Karpas-422 (cell line): ENCODE measurements at regions not wholly inside any gene's neighbourhood (a gene's known extent, or its start where the extent isn't known, plus 50 kb on each side); places are given as distances from the start of the nearest gene placed in this dataset.
"Not testable (repeated sequence)": the region's sequence is repeated elsewhere in the genome, so short reads cannot be mapped to it uniquely, and the experiment has no call there.

Source experiments
- DNase-seq: peaks from one replicate; pipeline ENCODE4 v3.0.0-alpha.2; 2015
- H2AFZ ChIP-seq: fragments of 200-600 bp; sonication (generic); 2 replicates; pipeline ENCODE4 v1.6.1; 2014; ENCODE audit warnings: antibody characterized with exemption, low read length, mixed read lengths
- H3K27ac ChIP-seq: fragments of 200-600 bp; sonication (generic); 2 replicates; pipeline ENCODE4 v1.5.1; 2014; ENCODE audit warnings: mild to moderate bottlenecking, low read length, moderate library complexity
- H3K27me3 ChIP-seq: fragments of 200-600 bp; sonication (generic); 2 replicates; pipeline ENCODE4 v1.6.1; 2014; ENCODE audit warnings: low read length, mixed read lengths
- H3K36me3 ChIP-seq: fragments of 200-600 bp; sonication (generic); 2 replicates; pipeline ENCODE4 v1.6.1; 2014; ENCODE audit warnings: low read length, mixed read lengths; ENCODE audit not compliant: insufficient read depth
- H3K4me1 ChIP-seq: fragments of 200-600 bp; sonication (generic); 2 replicates; pipeline ENCODE4 v1.6.1; 2014; ENCODE audit warnings: mild to moderate bottlenecking, low read length, mixed read lengths
- H3K4me2 ChIP-seq: fragments of 200-600 bp; sonication (generic); 2 replicates; pipeline ENCODE4 v1.6.1; 2014; ENCODE audit warnings: low read length, low read depth, mild to moderate bottlenecking; ENCODE audit not compliant: poor library complexity, severe bottlenecking
- H3K4me3 ChIP-seq: fragments of 200-600 bp; sonication (generic); 2 replicates; pipeline ENCODE4 v1.5.1; 2014; ENCODE audit warnings: mild to moderate bottlenecking, antibody characterized with exemption, low read length, mixed read lengths
- H3K79me2 ChIP-seq: fragments of 200-600 bp; sonication (generic); 2 replicates; pipeline ENCODE4 v1.6.1; 2014; ENCODE audit warnings: mild to moderate bottlenecking, low read length, mixed read lengths
- H3K9ac ChIP-seq: fragments of 200-600 bp; sonication (generic); 2 replicates; pipeline ENCODE4 v1.6.0; 2014; ENCODE audit warnings: low read length
- H3K9me2 ChIP-seq: fragments of 200-600 bp; sonication (generic), shearing (Covaris generic); replicated peaks from 2 replicates; pipeline ENCODE4 v1.6.0; 2014; ENCODE audit warnings: mild to moderate bottlenecking, low read length, moderate library complexity; ENCODE audit not compliant: insufficient read depth
- H3K9me3 ChIP-seq: fragments of 300-700, 200-600 bp; sonication (generic); 2 replicates; pipeline ENCODE4 v1.6.1; 2014; ENCODE audit warnings: low read length, mixed read lengths
- H4K20me1 ChIP-seq: fragments of 200-600 bp; sonication (generic); 2 replicates; pipeline ENCODE4 v1.6.1; 2014; ENCODE audit warnings: mild to moderate bottlenecking, antibody characterized with exemption, low read length, low read depth; ENCODE audit not compliant: insufficient read depth

DNA sequence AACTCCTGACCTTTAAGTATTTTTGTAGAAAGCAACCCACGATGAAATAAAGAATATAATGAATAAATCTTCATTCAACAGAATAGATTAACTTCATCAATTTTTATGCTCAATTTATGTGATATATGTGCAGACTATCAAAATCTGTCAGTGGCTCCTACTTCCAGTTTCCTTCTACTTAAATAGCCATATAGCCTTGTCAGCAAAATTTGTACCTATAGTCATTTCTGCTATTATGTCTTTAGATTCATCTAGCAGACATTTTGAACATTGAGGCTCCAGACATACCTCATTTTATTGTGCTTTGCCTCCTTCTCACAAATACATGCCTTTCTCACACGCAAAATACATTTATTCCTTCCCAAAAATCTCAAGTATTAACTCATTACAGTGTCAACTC lies 971.7 kb downstream of the FAM133A start:
- DNase-seq: no peak
- Histone ChIP-seq H3K4me2 (no peak overlapping the region), H3K9ac (no peak overlapping the region), H4K20me1 (no peaks in the 10 kb centered on the region), H2AFZ (no peak overlapping the region), H3K4me3 (no peak overlapping the region), H3K27me3 (no peaks in the 10 kb centered on the region), H3K36me3 (no peaks in the 10 kb centered on the region), H3K79me2 (no peaks in the 10 kb centered on the region), H3K9me2 (no peaks in the 10 kb centered on the region), H3K27ac (no peak overlapping the region), H3K4me1 (no peaks in the 10 kb centered on the region), H3K9me3 (peaks cover 22% of the 10 kb centered on the region)

DNA sequence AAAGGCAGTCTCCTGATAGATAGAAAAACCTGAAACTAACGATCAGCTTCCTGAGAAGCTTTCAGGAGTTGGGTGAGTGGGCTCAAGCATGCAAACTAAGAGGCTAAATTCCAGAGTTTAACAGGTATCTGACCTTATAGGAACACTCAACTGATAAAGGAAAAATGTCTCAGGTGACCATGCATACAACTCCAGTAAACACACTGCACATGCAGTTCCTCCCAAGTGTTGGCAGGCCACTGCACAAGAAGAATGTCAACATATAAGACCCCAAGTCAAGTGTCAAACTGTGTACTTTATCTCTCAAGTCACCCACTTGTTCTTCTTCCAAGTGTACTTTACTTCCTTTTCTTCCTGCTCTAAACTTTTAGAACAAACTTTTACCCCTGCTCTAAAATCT lies 981.2 kb downstream of the FAM133A start:
- Histone ChIP-seq H3K9me3 (peaks cover 36% of the 10 kb centered on the region), H3K79me2 (no peaks in the 10 kb centered on the region), H4K20me1 (no peaks in the 10 kb centered on the region), H3K4me2 (no peak overlapping the region), H3K27ac (no peak overlapping the region), H3K9me2 (no peaks in the 10 kb centered on the region), H2AFZ (no peak overlapping the region), H3K4me1 (no peaks in the 10 kb centered on the region), H3K36me3 (no peaks in the 10 kb centered on the region), H3K27me3 (no peaks in the 10 kb centered on the region), H3K9ac (no peak overlapping the region), H3K4me3 (no peak overlapping the region)
- no peak for DNase-seq

DNA sequence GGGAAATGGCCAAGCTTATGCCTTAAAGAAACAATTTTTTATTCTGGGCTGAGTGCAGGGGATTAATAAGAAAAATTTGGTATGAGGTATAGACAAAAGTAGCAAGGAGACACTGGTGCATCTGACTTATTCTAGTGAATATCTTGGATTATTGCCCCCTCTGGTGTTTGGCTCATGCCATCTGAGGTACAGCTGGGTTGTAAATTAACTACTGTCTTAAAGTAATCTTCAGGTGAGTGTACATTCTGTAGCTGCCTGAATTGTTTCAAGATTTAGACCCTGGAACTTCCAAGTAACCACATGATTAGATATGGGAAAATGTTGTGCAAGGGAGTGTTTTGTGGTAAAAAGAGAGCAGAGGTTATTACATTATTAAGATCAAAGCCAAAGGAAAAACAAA lies 988.7 kb downstream of the FAM133A start:
- no peak overlapping the region for H3K9ac ChIP-seq
- no peak overlapping the region for H3K27ac ChIP-seq
- no peaks in the 10 kb centered on the region for H3K36me3 ChIP-seq
- H3K4me1 ChIP-seq: no peaks in the 10 kb centered on the region
- no peaks in the 10 kb centered on the region for H3K9me2 ChIP-seq
- H3K9me3 ChIP-seq: peaks cover 14% of the 10 kb centered on the region
- no peak for DNase-seq
- H3K27me3 ChIP-seq: no peaks in the 10 kb centered on the region
- no peaks in the 10 kb centered on the region for H3K79me2 ChIP-seq
- H3K4me3 ChIP-seq: no peak overlapping the region
- H3K4me2 ChIP-seq: no peak overlapping the region
- no peaks in the 10 kb centered on the region for H4K20me1 ChIP-seq
- H2AFZ ChIP-seq: no peak overlapping the region

DNA sequence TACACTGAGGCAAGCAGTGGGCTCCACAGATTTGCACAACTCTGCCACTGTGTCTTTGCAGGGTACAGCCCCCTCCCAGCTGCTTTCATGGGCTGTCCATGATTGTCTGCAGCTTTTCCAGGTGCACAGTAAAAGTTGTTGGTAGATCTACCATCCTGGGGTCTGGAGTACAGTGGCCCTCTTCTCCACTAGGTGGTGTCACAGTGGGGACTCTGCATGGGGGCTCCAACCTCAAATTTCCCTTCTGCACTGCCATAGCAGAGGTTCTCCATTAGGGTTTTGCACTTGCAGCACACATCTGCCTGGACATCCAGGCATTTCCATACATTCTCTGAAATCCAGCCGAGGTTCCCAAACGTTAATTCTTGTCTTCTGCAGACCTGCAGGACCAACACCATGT lies 1002.3 kb downstream of the FAM133A start:
- no peak for DNase-seq
- no peak overlapping the region for H3K4me2 ChIP-seq
- no peak overlapping the region for H3K4me3 ChIP-seq
- no peaks in the 10 kb centered on the region for H3K36me3 ChIP-seq
- H3K9me3 ChIP-seq: peaks cover 20% of the 10 kb centered on the region
- H3K4me1 ChIP-seq: no peaks in the 10 kb centered on the region
- H3K9ac ChIP-seq: no peak overlapping the region
- no peaks in the 10 kb centered on the region for H3K79me2 ChIP-seq
- H3K27ac ChIP-seq: no peak overlapping the region
- no peak overlapping the region for H2AFZ ChIP-seq
- H3K27me3 ChIP-seq: no peaks in the 10 kb centered on the region
- H4K20me1 ChIP-seq: no peaks in the 10 kb centered on the region
- H3K9me2 ChIP-seq: no peaks in the 10 kb centered on the region

DNA sequence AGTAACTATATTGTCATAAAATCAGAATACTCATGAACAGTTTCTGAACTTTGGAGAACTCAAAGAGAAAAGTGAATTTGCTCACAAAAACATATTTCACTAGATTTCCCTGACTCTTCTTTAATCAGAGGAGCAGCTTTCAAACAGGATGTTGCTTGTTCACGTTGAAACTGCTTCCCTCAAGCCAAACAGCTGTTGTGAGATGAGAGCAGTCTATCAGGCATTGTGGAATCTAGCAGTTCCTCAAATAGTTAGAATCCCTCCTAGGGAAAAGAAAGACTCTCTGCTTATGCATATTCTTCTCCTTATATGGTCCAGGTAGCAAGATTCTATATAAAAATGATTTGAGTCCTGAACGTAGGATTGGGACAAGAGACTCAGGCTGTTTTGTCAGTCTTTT lies 1012.1 kb downstream of the FAM133A start:
- Histone ChIP-seq H2AFZ (no peak overlapping the region), H3K27me3 (no peaks in the 10 kb centered on the region), H3K4me2 (no peak overlapping the region), H4K20me1 (no peaks in the 10 kb centered on the region), H3K9me3 (peaks cover 19% of the 10 kb centered on the region), H3K36me3 (no peaks in the 10 kb centered on the region), H3K4me1 (no peaks in the 10 kb centered on the region), H3K9ac (no peak overlapping the region), H3K9me2 (no peaks in the 10 kb centered on the region), H3K27ac (no peak overlapping the region), H3K4me3 (no peak overlapping the region), H3K79me2 (no peaks in the 10 kb centered on the region)
- no peak for DNase-seq

- DNase-seq: no peak
- H3K79me2 ChIP-seq: no peaks in the 10 kb centered on the region
- peaks cover 26% of the 10 kb centered on the region for H3K9me3 ChIP-seq
- H3K9me2 ChIP-seq: no peaks in the 10 kb centered on the region
- H3K4me3 ChIP-seq: no peak overlapping the region
- H3K27me3 ChIP-seq: no peaks in the 10 kb centered on the region
- H3K4me1 ChIP-seq: no peaks in the 10 kb centered on the region
- no peaks in the 10 kb centered on the region for H4K20me1 ChIP-seq
- H3K4me2 ChIP-seq: no peak overlapping the region
- no peak overlapping the region for H3K27ac ChIP-seq
- no peak overlapping the region for H2AFZ ChIP-seq
- H3K9ac ChIP-seq: no peak overlapping the region
- no peaks in the 10 kb centered on the region for H3K36me3 ChIP-seq
Observed at GRCh38 chrX:94695910-94696309, 1021.9 kb downstream of the FAM133A start.

DNA sequence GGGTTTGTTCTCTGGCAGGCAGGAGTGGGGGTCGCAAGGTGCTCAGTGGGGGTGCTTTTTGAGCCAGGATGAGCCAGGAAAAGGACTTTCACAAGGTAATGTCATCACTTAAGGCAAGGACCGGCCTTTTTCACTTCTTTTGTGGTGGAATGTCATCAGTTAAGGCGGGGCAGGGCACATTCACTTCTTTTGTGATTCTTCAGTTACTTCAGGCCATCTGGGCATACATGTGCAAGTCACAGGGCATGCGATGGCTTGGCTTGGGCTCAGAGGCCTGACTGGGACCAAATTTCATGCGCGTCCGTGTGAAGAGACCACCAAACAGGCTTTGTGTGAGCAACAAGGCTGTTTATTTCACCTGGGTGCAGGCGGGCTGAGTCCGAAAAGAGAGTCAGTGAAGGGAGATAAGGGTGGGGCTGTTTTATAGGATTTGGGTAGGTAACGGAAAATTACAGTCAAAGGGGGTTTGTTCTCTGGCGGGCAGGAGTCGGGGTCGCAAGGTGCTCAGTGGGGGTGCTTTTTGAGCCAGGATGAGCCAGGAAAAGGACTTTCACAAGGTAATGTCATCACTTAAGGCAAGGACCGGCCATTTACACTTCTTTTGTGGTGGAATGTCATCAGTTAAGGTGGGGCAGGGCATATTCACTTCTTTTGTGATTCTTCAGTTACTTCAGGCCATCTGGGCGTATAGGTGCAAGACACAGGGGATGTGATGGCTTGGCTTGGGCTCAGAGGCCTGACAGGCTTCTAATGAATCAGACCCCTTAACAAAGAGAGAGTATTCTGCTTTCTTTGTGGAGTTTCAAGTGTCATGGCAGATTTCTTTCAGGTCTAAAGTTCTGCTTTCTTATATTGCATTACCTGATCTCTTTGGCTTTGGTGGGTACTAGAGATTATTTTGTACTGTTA lies 1030.6 kb downstream of the FAM133A start:
- not testable (repeated sequence) for H3K9ac ChIP-seq, DNase-seq, H2AFZ ChIP-seq, H3K4me2 ChIP-seq, H3K27me3 ChIP-seq, H3K9me2 ChIP-seq, H3K4me1 ChIP-seq, H3K36me3 ChIP-seq, H3K4me3 ChIP-seq, H3K27ac ChIP-seq, H3K79me2 ChIP-seq, H3K9me3 ChIP-seq, H4K20me1 ChIP-seq

DNA sequence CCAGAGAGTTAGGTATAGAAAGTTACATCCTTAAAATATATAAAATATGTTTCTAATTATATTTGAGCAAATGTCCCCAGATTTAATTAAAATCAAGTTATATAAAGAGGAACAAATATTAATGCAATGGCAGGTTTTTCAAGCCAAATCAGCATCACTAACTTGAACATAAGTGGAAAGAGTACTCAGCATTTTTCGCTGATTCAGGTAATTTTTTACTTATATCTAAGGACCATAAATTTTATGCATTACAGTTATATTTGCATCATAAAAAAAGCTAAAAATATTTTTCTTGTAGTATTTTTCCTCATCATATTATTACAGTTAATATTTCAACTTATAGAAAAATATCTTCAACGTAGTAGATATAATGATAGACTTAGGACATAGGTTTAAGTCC lies 1047.4 kb downstream of the FAM133A start:
- Histone ChIP-seq H3K9me3 (peaks cover 18% of the 10 kb centered on the region), H3K4me2 (no peak overlapping the region), H2AFZ (no peak overlapping the region)

More for the DNA sequence above, 1047.4 kb downstream of the FAM133A start:
- Histone ChIP-seq H3K27me3 (no peaks in the 10 kb centered on the region), H3K27ac (no peak overlapping the region), H3K36me3 (no peaks in the 10 kb centered on the region), H3K4me3 (no peak overlapping the region), H3K4me1 (no peaks in the 10 kb centered on the region), H3K9ac (no peak overlapping the region), H4K20me1 (no peaks in the 10 kb centered on the region), H3K79me2 (no peaks in the 10 kb centered on the region), H3K9me2 (no peaks in the 10 kb centered on the region)
- no peak for DNase-seq
